PC-9 (cell line): ENCODE measurements at regions not wholly inside any gene's neighbourhood (a gene's known extent, or its start where the extent isn't known, plus 50 kb on each side); places are given as distances from the start of the nearest gene placed in this dataset.

Source experiments
- BruUV-seq: library from RNA; stranded (reverse); fragments of 400-500 nt; replicated peaks from 2 replicates; lab custom pipeline; 2021; lab: Mats Ljungman, UMichigan
- CTCF ChIA-PET: fragments of 300-600 bp; sonication (Branson Sonifier 250); formaldehyde crosslinking; loops from one replicate; lab custom pipeline; 2022; ENCODE audit warnings: antibody characterized with exemption; lab: Charles Lee
- POLR2A ChIA-PET: fragments of 300-600 bp; sonication (Branson Sonifier 250); formaldehyde crosslinking; loops from one replicate; lab custom pipeline; 2022; ENCODE audit warnings: antibody characterized with exemption; ENCODE audit not compliant: unreplicated experiment; lab: Charles Lee
- DNase-seq, 2 experiments: peaks; one replicate each; pipeline versions ENCODE4 v3.0.0 to v3.0.0-alpha.2; 2015 to 2022; ENCODE audit warnings: mixed read lengths in 1 of 2
- H2AFZ ChIP-seq: fragments of 200-600 bp; sonication (generic); 2 replicates; pipeline ENCODE4 v1.8.1; 2017; ENCODE audit warnings: antibody characterized with exemption
- H3F3A ChIP-seq: fragments of 200-600 bp; sonication (generic); 2 replicates; pipeline ENCODE4 v1.8.1; 2017; ENCODE audit warnings: antibody characterized with exemption, mild to moderate bottlenecking, low read depth; ENCODE audit not compliant: insufficient read depth
- H3K27ac ChIP-seq: fragments of 200-600 bp; sonication (generic); 2 replicates; pipeline ENCODE4 v1.6.1; 2016; ENCODE audit warnings: mixed run types
- H3K27me3 ChIP-seq: fragments of 200-600 bp; sonication (generic); 2 replicates; pipeline ENCODE4 v1.6.1; 2016; ENCODE audit warnings: low read depth, mixed run types; ENCODE audit not compliant: insufficient read depth
- H3K36me3 ChIP-seq: fragments of 200-600 bp; sonication (generic); 2 replicates; pipeline ENCODE4 v1.6.1; 2016; ENCODE audit warnings: low read depth, mixed run types
- H3K4me1 ChIP-seq: fragments of 200-600 bp; sonication (generic); replicated peaks from 2 replicates; pipeline ENCODE4 v1.6.1; 2016; ENCODE audit warnings: mixed run types; ENCODE audit not compliant: insufficient read depth
- H3K4me2 ChIP-seq: fragments of 200-600 bp; sonication (generic); 2 replicates; pipeline ENCODE4 v1.6.1; 2017; ENCODE audit warnings: mixed run types
- H3K4me3 ChIP-seq: fragments of 200-600 bp; sonication (generic); 2 replicates; pipeline ENCODE4 v1.6.1; 2016; ENCODE audit warnings: mixed run types
- H3K79me2 ChIP-seq: fragments of 200-600 bp; sonication (generic); 2 replicates; pipeline ENCODE4 v1.6.1; 2017; ENCODE audit warnings: low read depth, mixed run types
- H3K9me2 ChIP-seq: fragments of 200-600 bp; sonication (generic); 2 replicates; pipeline ENCODE4 v1.8.1; 2017; ENCODE audit warnings: mild to moderate bottlenecking; ENCODE audit not compliant: insufficient read depth
- H3K9me3 ChIP-seq: fragments of 200-600 bp; sonication (generic); 2 replicates; pipeline ENCODE4 v1.8.1; 2016; ENCODE audit warnings: low read depth; ENCODE audit not compliant: insufficient read depth
- H4K20me1 ChIP-seq: fragments of 200-600 bp; sonication (generic); 2 replicates; pipeline ENCODE4 v1.8.1; 2017; ENCODE audit not compliant: insufficient read depth
- CTCF ChIP-seq: fragments of 200-600 bp; sonication (generic); conservative IDR thresholded peaks from 2 replicates; pipeline ENCODE4 v1.6.1; 2017; ENCODE audit warnings: mixed run types, antibody characterized with exemption, mild to moderate bottlenecking, moderate library complexity
- EZH2 ChIP-seq: fragments of 200-600 bp; sonication (generic); IDR thresholded peaks from 2 replicates; pipeline ENCODE4 v1.8.0; 2017; ENCODE audit warnings: antibody characterized with exemption, low read depth
- intact Hi-C: fragments of 100-400 bp; cut with micrococcal nuclease; formaldehyde crosslinking; loops from one replicate; pipeline ENCODE4 v1.10.0; 2022; ENCODE audit not compliant: unreplicated experiment

- POLR2A ChIA-PET, result no interaction called here
- no peak for TF ChIP-seq EZH2
- no peak for TF ChIP-seq CTCF
- CTCF ChIA-PET, result no interaction called here
- peaks cover 3% of the 10 kb centered on the region; the same call in 1 of the 2 replicates for H3K27me3 ChIP-seq
- DNase-seq, result no peak
- H2AFZ ChIP-seq, result peak overlapping the region; percentile 73
- no peaks in the 10 kb centered on the region for H3K9me3 ChIP-seq
- H3K27ac ChIP-seq, result peak overlapping the region; percentile 10; the same call in 1 of the 2 replicates
- no peaks in the 10 kb centered on the region for H3K9me2 ChIP-seq
- no peaks in the 10 kb centered on the region for H4K20me1 ChIP-seq
- no TSS peak for BruUV-seq
- H3K36me3 ChIP-seq, result no peaks in the 10 kb centered on the region
- H3K4me2 ChIP-seq, result peak overlapping the region; percentile 57
- peak overlapping the region; percentile 36; the same call in 1 of the 2 replicates for H3K4me3 ChIP-seq
- intact Hi-C loops, result no loop called here
- no peaks in the 10 kb centered on the region for H3F3A ChIP-seq
- no peaks in the 10 kb centered on the region for H3K4me1 ChIP-seq
- no peaks in the 10 kb centered on the region for H3K79me2 ChIP-seq
Observed at GRCh38 chr16:64391063-64391600, 730.7 kb downstream of the CDH11 start.

GRCh38 chr16:64390102-64390501, 731.8 kb downstream of the CDH11 start:
- no peak overlapping the region for H2AFZ ChIP-seq
- H3F3A ChIP-seq, result no peaks in the 10 kb centered on the region
- no peak for DNase-seq
- no TSS peak for BruUV-seq
- H3K79me2 ChIP-seq, result no peaks in the 10 kb centered on the region
- peaks cover 5% of the 10 kb centered on the region; the same call in 1 of the 2 replicates for H3K27me3 ChIP-seq
- no peak overlapping the region for H3K4me2 ChIP-seq
- TF ChIP-seq EZH2, result no peak
- no peaks in the 10 kb centered on the region for H4K20me1 ChIP-seq
- ChIA-PET CTCF (no interaction called here), POLR2A (no interaction called here)
- H3K27ac ChIP-seq, result no peak overlapping the region
- no peaks in the 10 kb centered on the region for H3K4me1 ChIP-seq
- intact Hi-C loops, result no loop called here
- no peaks in the 10 kb centered on the region for H3K9me3 ChIP-seq
- H3K4me3 ChIP-seq, result no peak overlapping the region
- H3K36me3 ChIP-seq, result no peaks in the 10 kb centered on the region
- H3K9me2 ChIP-seq, result no peaks in the 10 kb centered on the region

- CTCF ChIA-PET, result no interaction called here
- H3K27ac ChIP-seq, result no peak overlapping the region
- peaks cover 5% of the 10 kb centered on the region; the same call in 1 of the 2 replicates for H3K27me3 ChIP-seq
- no TSS peak for BruUV-seq
- no peaks in the 10 kb centered on the region for H3K9me3 ChIP-seq
- no peak for DNase-seq
- TF ChIP-seq CTCF, result no peak
- TF ChIP-seq EZH2, result no peak
- no peaks in the 10 kb centered on the region for H3K79me2 ChIP-seq
- no peak overlapping the region for H3K4me2 ChIP-seq
- H3K4me1 ChIP-seq, result no peaks in the 10 kb centered on the region
- no peaks in the 10 kb centered on the region for H4K20me1 ChIP-seq
- H3K9me2 ChIP-seq, result no peaks in the 10 kb centered on the region
- POLR2A ChIA-PET, result interaction anchor here (0.7 kb wide), 1 partner anchor 10 kb away, joined by 3 read pairs; no protein-coding TSS in a partner anchor
- H3K36me3 ChIP-seq, result no peaks in the 10 kb centered on the region
- H3K4me3 ChIP-seq, result no peak overlapping the region
- H3F3A ChIP-seq, result no peaks in the 10 kb centered on the region
- no peak overlapping the region for H2AFZ ChIP-seq
- intact Hi-C loops, result no loop called here
Observed at GRCh38 chr16:64384636-64385035, 737.2 kb downstream of the CDH11 start.

GRCh38 chr16:64381979-64382378, 739.9 kb downstream of the CDH11 start:
- TF ChIP-seq EZH2 (no peak), CTCF (no peak)
- BruUV-seq, result no TSS peak
- ChIA-PET CTCF (no interaction called here), POLR2A (no interaction called here)
- no peak for DNase-seq
- Histone ChIP-seq H2AFZ (no peak overlapping the region), H3K9me2 (no peaks in the 10 kb centered on the region), H3K4me2 (no peak overlapping the region), H3K27ac (no peak overlapping the region), H3F3A (no peaks in the 10 kb centered on the region), H3K9me3 (no peaks in the 10 kb centered on the region), H3K4me3 (no peak overlapping the region), H4K20me1 (no peaks in the 10 kb centered on the region), H3K4me1 (no peaks in the 10 kb centered on the region), H3K79me2 (no peaks in the 10 kb centered on the region), H3K27me3 (peaks cover 5% of the 10 kb centered on the region; the same call in 1 of the 2 replicates), H3K36me3 (no peaks in the 10 kb centered on the region)
- intact Hi-C loops, result no loop called here
